HG02840 (cell line): ENCODE measurements at regions not wholly inside any gene's neighbourhood (a gene's known extent, or its start where the extent isn't known, plus 50 kb on each side); places are given as distances from the start of the nearest gene placed in this dataset.

ENCODE experiments used
- ATAC-seq: cut with Tn5 transposase; IDR thresholded peaks from one replicate; pipeline ENCODE4 v1.9.1; 2021; ENCODE audit warnings: mild to moderate bottlenecking, moderate library complexity, moderate number of reproducible peaks; ENCODE audit not compliant: unreplicated experiment, low FRiP score

- ATAC-seq, result no peak
Measured at GRCh38 chr13:53781941-53782340, 753.3 kb downstream of the OLFM4 start.

GRCh38 chr13:53782488-53782961, 753.9 kb downstream of the OLFM4 start:
- ATAC-seq, result no peak

GRCh38 chr13:53783471-53783870, 754.9 kb downstream of the OLFM4 start:
- ATAC-seq, result no peak

GRCh38 chr13:53788286-53788685, 759.7 kb downstream of the OLFM4 start:
- ATAC-seq, result no peak

GRCh38 chr13:53800011-53800410, 771.4 kb downstream of the OLFM4 start:
- no peak for ATAC-seq

GRCh38 chr13:53807251-53807834, 778.7 kb downstream of the OLFM4 start:
- ATAC-seq, result no peak

- ATAC-seq, result no peak
Measured at GRCh38 chr13:53821632-53822031, 793.0 kb downstream of the OLFM4 start.

GRCh38 chr13:53822136-53822535, 793.5 kb downstream of the OLFM4 start:
- no peak for ATAC-seq

- no peak for ATAC-seq
Measured at GRCh38 chr13:53839461-53839860, 810.8 kb downstream of the OLFM4 start.

- ATAC-seq, result no peak
Measured at GRCh38 chr13:53844473-53845146, 816.0 kb downstream of the OLFM4 start.

- ATAC-seq, result no peak
Measured at GRCh38 chr13:53847502-53847901, 818.9 kb downstream of the OLFM4 start.

GRCh38 chr13:53848366-53848961, 819.9 kb downstream of the OLFM4 start:
- ATAC-seq, result no peak

- ATAC-seq, result no peak
Measured at GRCh38 chr13:53854321-53854720, 825.7 kb downstream of the OLFM4 start.

GRCh38 chr13:53856573-53857195, 828.1 kb downstream of the OLFM4 start:
- ATAC-seq, result no peak

GRCh38 chr13:53863520-53863919, 834.9 kb downstream of the OLFM4 start:
- no peak for ATAC-seq

GRCh38 chr13:53873558-53873957, 844.9 kb downstream of the OLFM4 start:
- no peak for ATAC-seq

- ATAC-seq, result no peak
Measured at GRCh38 chr13:53878861-53879260, 850.2 kb downstream of the OLFM4 start.

- ATAC-seq, result no peak
Measured at GRCh38 chr13:53885997-53886396, 857.4 kb downstream of the OLFM4 start.

- no peak for ATAC-seq
Measured at GRCh38 chr13:53890696-53891095, 862.1 kb downstream of the OLFM4 start.

GRCh38 chr13:53901593-53901992, 873.0 kb downstream of the OLFM4 start:
- ATAC-seq, result no peak

GRCh38 chr13:53907891-53908290, 879.3 kb downstream of the OLFM4 start:
- no peak for ATAC-seq
